ENCODE measurements at regions not wholly inside any gene's neighbourhood (a gene's known extent, or its start where the extent isn't known, plus 50 kb on each side); places are given as distances from the start of the nearest gene placed in this dataset.

GRCh38 chr16:13559624-13560023 is 360.3 kb upstream of the ERCC4 start:
- no peak for TF ChIP-seq CTCF (conservative IDR thresholded peaks at IDR 0.05; ENCODE audit: low read depth, low read length)
- no peak overlapping the region for H3K4me3 ChIP-seq (ENCODE audit: low read depth, low read length)
- no peak for DNase-seq (ENCODE audit: low read depth)

- no peak for TF ChIP-seq CTCF (conservative IDR thresholded peaks at IDR 0.05; ENCODE audit: low read depth, low read length)
- DNase-seq (ENCODE audit: low read depth), result no peak
Observed at GRCh38 chr16:13560151-13560550, 359.8 kb upstream of the ERCC4 start.

GRCh38 chr16:13561291-13562070 is 358.5 kb upstream of the ERCC4 start:
- TF ChIP-seq CTCF (conservative IDR thresholded peaks at IDR 0.05; ENCODE audit: low read depth, low read length), result no peak
- no peak for DNase-seq (ENCODE audit: low read depth)
- H3K4me3 ChIP-seq (ENCODE audit: low read depth, low read length), result no peak overlapping the region

More at GRCh38 chr16:13560151-13560550, 359.8 kb upstream of the ERCC4 start:
- no peak overlapping the region for H3K4me3 ChIP-seq (ENCODE audit: low read depth, low read length)

- H3K4me3 ChIP-seq (ENCODE audit: low read depth, low read length), result no peak overlapping the region
- TF ChIP-seq CTCF (conservative IDR thresholded peaks at IDR 0.05; ENCODE audit: low read depth, low read length), result no peak
- DNase-seq (ENCODE audit: low read depth), result no peak
Observed at GRCh38 chr16:13568803-13569202, 351.2 kb upstream of the ERCC4 start.

GRCh38 chr16:13569986-13570385 is 350.0 kb upstream of the ERCC4 start:
- DNase-seq (ENCODE audit: low read depth), result no peak
- no peak for TF ChIP-seq CTCF (conservative IDR thresholded peaks at IDR 0.05; ENCODE audit: low read depth, low read length)
- H3K4me3 ChIP-seq (ENCODE audit: low read depth, low read length), result no peak overlapping the region

- DNase-seq (ENCODE audit: low read depth), result no peak
- H3K4me3 ChIP-seq (ENCODE audit: low read depth, low read length), result no peak overlapping the region
- TF ChIP-seq CTCF (conservative IDR thresholded peaks at IDR 0.05; ENCODE audit: low read depth, low read length), result no peak
Observed at GRCh38 chr16:13571036-13571435, 348.9 kb upstream of the ERCC4 start.

GRCh38 chr16:13573903-13574302 is 346.1 kb upstream of the ERCC4 start:
- H3K4me3 ChIP-seq (ENCODE audit: low read depth, low read length), result no peak overlapping the region
- DNase-seq (ENCODE audit: low read depth), result no peak
- TF ChIP-seq CTCF (conservative IDR thresholded peaks at IDR 0.05; ENCODE audit: low read depth, low read length), result no peak

All from epithelial cell of proximal tubule (primary cell).